Smooth muscle cell (in vitro differentiated cells): ENCODE measurements at regions not wholly inside any gene's neighbourhood (a gene's known extent, or its start where the extent isn't known, plus 50 kb on each side); places are given as distances from the start of the nearest gene placed in this dataset.

Experiments
- DNase-seq: peaks from one replicate; lab custom pipeline; 2025; ENCODE audit not compliant: unreplicated experiment; lab: John Stamatoyannopoulos, UW
- H2AFZ ChIP-seq: fragments of 200-600 bp; sonication (generic); 2 replicates; pipeline ENCODE4 v1.6.0; 2016; ENCODE audit warnings: antibody characterized with exemption, low read depth, mild to moderate bottlenecking
- H3F3A ChIP-seq: fragments of 200-600 bp; sonication (generic); 2 replicates; pipeline ENCODE4 v1.6.0; 2017; ENCODE audit warnings: antibody characterized with exemption, low read depth
- H3K27ac ChIP-seq: fragments of 200-600 bp; sonication (generic); 2 replicates; pipeline ENCODE4 v1.5.1; 2016; ENCODE audit warnings: low read depth, mild to moderate bottlenecking
- H3K27me3 ChIP-seq: fragments of 200-600 bp; sonication (generic); 2 replicates; pipeline ENCODE4 v1.6.1; 2016; ENCODE audit warnings: low read depth, mild to moderate bottlenecking
- H3K36me3 ChIP-seq: fragments of 200-600 bp; sonication (generic); 2 replicates; pipeline ENCODE4 v1.5.1; 2016; ENCODE audit warnings: low read depth
- H3K4me1 ChIP-seq: fragments of 200-600 bp; sonication (generic); 2 replicates; pipeline ENCODE4 v1.5.1; 2016; ENCODE audit warnings: low read depth
- H3K4me2 ChIP-seq: fragments of 200-600 bp; sonication (generic); 2 replicates; pipeline ENCODE4 v1.6.0; 2016; ENCODE audit warnings: mild to moderate bottlenecking
- H3K4me3 ChIP-seq: fragments of 200-600 bp; sonication (generic); 2 replicates; pipeline ENCODE4 v1.5.1; 2016; ENCODE audit warnings: mild to moderate bottlenecking
- H3K79me2 ChIP-seq: fragments of 200-600 bp; sonication (generic); 2 replicates; pipeline ENCODE4 v1.6.0; 2016; ENCODE audit warnings: low read depth, mild to moderate bottlenecking
- H3K9ac ChIP-seq: fragments of 200-600 bp; sonication (generic); 2 replicates; pipeline ENCODE4 v1.6.0; 2016; ENCODE audit warnings: low read depth
- H3K9me3 ChIP-seq: fragments of 200-600 bp; sonication (generic); replicated peaks from 2 replicates; pipeline ENCODE4 v1.5.1; 2016; ENCODE audit warnings: low read depth
- H4K20me1 ChIP-seq: fragments of 200-600 bp; sonication (generic); 2 replicates; pipeline ENCODE4 v1.6.0; 2016; ENCODE audit warnings: low read depth
- CTCF ChIP-seq: fragments of 200-600 bp; sonication (generic); IDR thresholded peaks from 2 replicates; pipeline ENCODE4 v1.5.1; 2017; ENCODE audit warnings: borderline replicate concordance, mild to moderate bottlenecking, antibody characterized with exemption; ENCODE audit not compliant: insufficient read depth, poor library complexity, severe bottlenecking
- WGBS: methylation state at CpG from one replicate; pipeline ENCODE4 v1.1.7; 2016; ENCODE audit warnings: low lambda C conversion rate; 5-methylcytosine and 5-hydroxymethylcytosine counted together

DNA sequence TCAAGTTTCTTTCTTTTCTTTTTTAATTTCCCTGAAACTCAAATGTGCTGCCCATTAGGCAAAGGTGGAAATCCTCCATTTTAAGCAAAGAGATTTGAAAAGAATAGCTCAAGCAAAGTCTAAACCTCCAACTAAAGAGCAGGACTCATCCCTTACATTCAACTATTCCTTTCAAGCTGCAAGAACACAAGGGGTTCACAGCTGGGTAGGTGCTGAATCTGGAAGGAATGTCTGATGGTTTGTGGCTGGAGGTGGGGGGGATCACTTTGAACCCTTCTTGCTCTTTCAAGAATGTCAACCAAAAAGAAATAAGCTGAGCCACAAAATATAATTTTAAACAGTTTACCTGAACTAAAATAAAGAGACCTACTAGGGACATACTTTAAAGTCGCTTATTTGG is 375.7 kb upstream of the CDH10 start:
- H3K27ac ChIP-seq: no peak overlapping the region
- H3K4me1 ChIP-seq: peaks cover 13% of the 10 kb centered on the region
- DNase-seq: no peak
- H3K79me2 ChIP-seq: no peaks in the 10 kb centered on the region
- no peaks in the 10 kb centered on the region for H4K20me1 ChIP-seq
- no peaks in the 10 kb centered on the region for H3F3A ChIP-seq
- no peaks in the 10 kb centered on the region for H3K9me3 ChIP-seq
- 37% methylated on average over 1 of the region's 1 CpG for WGBS
- TF ChIP-seq CTCF: no peak
- H3K4me2 ChIP-seq: no peak overlapping the region
- no peak overlapping the region for H2AFZ ChIP-seq
- no peaks in the 10 kb centered on the region for H3K27me3 ChIP-seq
- H3K9ac ChIP-seq: no peak overlapping the region
- no peak overlapping the region for H3K4me3 ChIP-seq
- no peaks in the 10 kb centered on the region for H3K36me3 ChIP-seq

GRCh38 chr5:25009063-25009462 is 364.3 kb upstream of the CDH10 start:
- H3K36me3 ChIP-seq: no peaks in the 10 kb centered on the region
- H3F3A ChIP-seq: no peaks in the 10 kb centered on the region
- no peak for TF ChIP-seq CTCF
- H3K27me3 ChIP-seq: no peaks in the 10 kb centered on the region
- no peak for DNase-seq
- H3K4me2 ChIP-seq: no peak overlapping the region
- H3K79me2 ChIP-seq: no peaks in the 10 kb centered on the region
- 99% methylated on average over 9 of the region's 9 CpGs for WGBS
- no peak overlapping the region for H3K27ac ChIP-seq
- H3K4me3 ChIP-seq: no peak overlapping the region
- H3K9ac ChIP-seq: no peak overlapping the region
- H3K9me3 ChIP-seq: no peaks in the 10 kb centered on the region
- H4K20me1 ChIP-seq: no peaks in the 10 kb centered on the region
- H3K4me1 ChIP-seq: no peaks in the 10 kb centered on the region
- H2AFZ ChIP-seq: no peak overlapping the region

- H3K4me1 ChIP-seq: no peaks in the 10 kb centered on the region
- no peaks in the 10 kb centered on the region for H3K36me3 ChIP-seq
- no peak overlapping the region for H3K27ac ChIP-seq
- H3F3A ChIP-seq: no peaks in the 10 kb centered on the region
- H3K4me2 ChIP-seq: no peak overlapping the region
- H3K4me3 ChIP-seq: no peak overlapping the region
- no peaks in the 10 kb centered on the region for H3K79me2 ChIP-seq
- DNase-seq: no peak
- peak; percentile 35 for TF ChIP-seq CTCF
- no peaks in the 10 kb centered on the region for H4K20me1 ChIP-seq
- 52% methylated on average over 2 of the region's 2 CpGs for WGBS
- no peaks in the 10 kb centered on the region for H3K9me3 ChIP-seq
- no peak overlapping the region for H2AFZ ChIP-seq
- no peaks in the 10 kb centered on the region for H3K27me3 ChIP-seq
- H3K9ac ChIP-seq: no peak overlapping the region
Measured at GRCh38 chr5:25006734-25007133, 362.0 kb upstream of the CDH10 start.

- no peak overlapping the region for H3K4me3 ChIP-seq
- no peaks in the 10 kb centered on the region for H3F3A ChIP-seq
- no peak for TF ChIP-seq CTCF
- no peaks in the 10 kb centered on the region for H4K20me1 ChIP-seq
- H3K79me2 ChIP-seq: no peaks in the 10 kb centered on the region
- H3K4me2 ChIP-seq: no peak overlapping the region
- 41% methylated on average over 4 of the region's 4 CpGs for WGBS
- no peaks in the 10 kb centered on the region for H3K9me3 ChIP-seq
- H2AFZ ChIP-seq: no peak overlapping the region
- DNase-seq: no peak
- no peaks in the 10 kb centered on the region for H3K36me3 ChIP-seq
- no peaks in the 10 kb centered on the region for H3K4me1 ChIP-seq
- no peaks in the 10 kb centered on the region for H3K27me3 ChIP-seq
- H3K27ac ChIP-seq: no peak overlapping the region
- H3K9ac ChIP-seq: no peak overlapping the region
Measured at GRCh38 chr5:25006237-25006636, 361.5 kb upstream of the CDH10 start.
